Activated T-helper 1 cell treated with anti-CD3 and anti-CD28 coated beads, Interleukin-2, amount 50 U/mL, for 16 hours (primary cell): ENCODE measurements at regions not wholly inside any gene's neighbourhood (a gene's known extent, or its start where the extent isn't known, plus 50 kb on each side); places are given as distances from the start of the nearest gene placed in this dataset.
"Not testable (repeated sequence)": the region's sequence is repeated elsewhere in the genome, so short reads cannot be mapped to it uniquely, and the experiment has no call there.

Source experiments
- DNase-seq, 2 donors: peaks; one replicate each; pipeline ENCODE4 v3.0.0-alpha.2; 2020; ENCODE audit warnings: low read depth in 1 of 2, low spot score in 1 of 2

- DNase-seq, result no peak
Observed at GRCh38 chr10:81104494-81104893, 566.8 kb downstream of the SH2D4B start.

- DNase-seq, result no peak
Observed at GRCh38 chr10:81108516-81109199, 571.0 kb downstream of the SH2D4B start.

DNA sequence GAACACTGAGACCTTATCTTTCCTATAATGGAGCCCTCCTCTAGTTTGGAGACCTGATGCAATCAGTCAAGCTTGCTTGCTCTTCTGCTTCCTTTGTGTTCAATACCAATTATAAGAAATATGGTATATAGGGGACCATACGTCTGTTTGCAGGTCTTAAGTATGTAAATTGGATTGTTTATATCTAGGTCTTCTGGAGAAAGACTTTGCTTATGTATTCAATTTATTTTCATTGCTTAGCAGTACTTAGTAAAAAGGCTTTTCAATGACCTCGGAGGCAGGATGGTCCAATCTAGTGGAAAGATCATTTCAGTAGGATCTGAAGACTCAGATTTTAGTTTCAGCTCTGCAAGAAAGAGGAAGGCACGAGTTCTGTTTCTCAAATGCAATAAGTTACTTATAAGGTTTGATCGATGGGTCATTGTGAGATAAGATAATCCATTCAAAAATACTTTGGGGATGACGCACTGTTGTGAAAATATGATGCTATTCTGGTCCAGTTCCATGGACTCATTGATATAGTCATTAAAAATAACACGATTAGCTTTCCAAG lies 571.6 kb downstream of the SH2D4B start:
- no peak for DNase-seq

GRCh38 chr10:81116201-81116600 lies 578.5 kb downstream of the SH2D4B start:
- no peak for DNase-seq

DNA sequence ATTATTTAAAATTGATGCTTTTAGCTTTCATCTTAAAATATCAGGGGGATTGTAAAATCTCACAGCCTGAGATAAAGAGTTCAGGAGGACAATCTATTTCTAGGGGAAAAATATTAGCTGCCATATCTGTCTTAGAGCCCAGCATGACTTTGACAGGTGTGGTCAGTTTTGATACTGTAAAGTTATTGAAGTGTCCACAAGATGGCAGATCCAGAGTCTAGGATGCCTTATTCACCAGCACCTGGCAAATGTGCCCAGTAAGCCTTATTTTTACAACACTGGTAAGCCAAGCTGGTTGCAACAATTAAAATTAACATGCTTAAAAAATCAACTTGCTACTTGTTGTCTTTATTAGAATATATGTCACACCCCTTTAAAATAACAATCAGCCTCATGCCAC lies 579.3 kb downstream of the SH2D4B start:
- DNase-seq, result no peak

DNA sequence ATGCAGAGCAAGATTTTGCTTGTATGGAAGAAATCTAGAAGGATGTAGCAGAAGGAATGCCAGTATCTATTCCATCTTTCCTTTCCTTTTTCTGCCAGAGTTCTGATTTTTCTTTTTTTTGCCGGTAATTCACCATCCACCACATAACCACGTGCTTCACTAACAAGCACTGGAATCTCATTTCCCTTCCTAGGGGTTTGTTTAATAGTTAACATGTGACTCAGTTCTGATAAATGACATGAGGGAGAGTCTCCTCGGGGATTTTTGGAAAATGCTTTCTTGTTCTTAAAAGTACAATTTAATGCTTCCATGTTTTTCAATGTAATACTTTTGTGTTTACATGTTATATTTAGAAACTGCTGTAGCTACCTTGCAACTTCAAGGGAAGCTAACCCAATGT lies 590.2 kb downstream of the SH2D4B start:
- DNase-seq, result no peak

GRCh38 chr10:81130014-81130413 lies 592.3 kb downstream of the SH2D4B start:
- DNase-seq, result no peak

DNA sequence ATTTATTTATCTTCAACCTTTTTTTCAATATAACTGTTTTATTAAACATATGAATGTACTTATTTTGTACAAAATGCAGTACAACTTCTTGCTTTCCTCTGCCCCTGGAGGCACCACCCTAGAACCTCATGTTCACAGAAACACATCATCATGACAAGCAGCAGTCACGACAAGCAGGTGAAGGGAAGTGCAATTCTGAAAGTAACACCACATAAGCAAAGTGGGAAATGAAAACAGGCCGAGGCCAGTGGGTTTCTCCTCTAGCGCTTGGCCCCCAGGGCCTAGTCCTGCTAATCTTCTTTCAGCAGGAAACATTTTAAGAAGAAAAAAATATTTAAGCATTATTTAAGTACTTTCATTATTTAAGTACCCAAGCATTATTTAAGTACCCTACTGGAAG lies 598.1 kb downstream of the SH2D4B start:
- DNase-seq, result no peak

DNA sequence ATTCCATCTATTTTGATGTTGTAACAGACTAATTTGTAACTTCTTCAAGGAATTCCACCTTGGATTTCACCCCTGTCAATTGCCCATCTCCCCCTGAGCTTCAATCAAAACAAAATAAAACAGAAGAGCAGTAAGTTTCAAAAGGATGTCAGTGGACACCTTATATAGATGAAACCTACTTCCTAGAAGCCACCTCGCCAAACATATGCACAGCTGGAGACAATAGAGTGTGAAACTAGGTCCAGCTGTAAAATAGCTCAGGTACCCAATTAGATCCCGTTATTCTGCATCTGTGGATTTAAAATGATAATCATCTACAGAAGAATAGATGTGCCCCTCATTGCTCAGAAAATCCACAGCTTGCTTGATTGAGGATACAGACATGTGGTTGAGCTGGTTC lies 598.6 kb downstream of the SH2D4B start:
- DNase-seq, result no peak

- no peak for DNase-seq
Observed at GRCh38 chr10:81145975-81146374, 608.3 kb downstream of the SH2D4B start.

- no peak for DNase-seq
Observed at GRCh38 chr10:81146436-81146835, 608.7 kb downstream of the SH2D4B start.

GRCh38 chr10:81152656-81153055 lies 615.0 kb downstream of the SH2D4B start:
- no peak for DNase-seq

- DNase-seq, result no peak
Observed at GRCh38 chr10:81157681-81158080, 620.0 kb downstream of the SH2D4B start.

DNA sequence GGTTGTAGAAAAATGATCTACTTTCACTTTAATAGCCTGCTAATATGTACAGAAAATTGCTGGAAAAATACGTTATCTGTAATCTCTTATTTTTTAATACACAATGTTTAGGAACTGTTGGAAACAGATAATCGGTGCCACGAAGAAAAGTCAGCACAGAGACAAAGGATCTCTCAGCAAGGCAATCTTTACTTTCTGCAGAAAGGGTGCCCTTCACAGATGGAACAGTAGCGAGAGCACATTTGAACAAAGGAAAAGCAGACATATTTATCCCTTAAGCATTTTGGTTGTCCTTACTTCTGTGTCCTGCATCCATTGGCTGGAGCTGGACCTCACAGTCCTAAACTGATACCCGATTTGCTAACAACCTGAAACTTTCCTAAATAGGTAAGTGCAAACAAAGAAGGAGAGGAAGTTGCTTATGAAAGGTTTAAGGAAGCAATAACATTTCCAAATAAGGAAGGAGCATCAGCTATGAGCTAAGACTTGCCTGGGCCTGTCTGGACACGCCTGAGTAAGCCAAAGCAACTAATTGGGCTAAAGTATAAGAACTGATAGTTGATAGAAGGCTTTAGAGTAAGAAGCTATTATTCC lies 640.0 kb downstream of the SH2D4B start:
- no peak for DNase-seq

DNA sequence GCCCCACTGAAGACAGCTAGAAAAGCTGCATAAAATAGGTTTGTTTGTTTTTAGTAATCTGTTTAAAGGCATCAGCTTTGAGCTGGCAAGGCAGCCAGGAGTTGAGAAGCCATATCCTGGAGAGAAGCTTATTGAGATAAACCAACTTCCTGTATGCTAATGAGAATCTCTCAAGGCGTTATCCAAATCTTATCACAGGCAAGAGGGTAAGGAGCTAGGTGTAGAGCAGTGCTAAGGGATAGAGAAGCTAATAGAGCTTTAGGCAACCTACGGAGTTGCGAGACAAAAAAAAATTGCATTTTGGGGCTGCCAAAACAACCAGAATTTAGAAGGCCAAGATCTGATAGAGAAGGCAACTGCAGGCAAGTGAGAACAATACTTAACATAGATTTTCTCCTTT lies 641.6 kb downstream of the SH2D4B start:
- DNase-seq, result no peak

DNA sequence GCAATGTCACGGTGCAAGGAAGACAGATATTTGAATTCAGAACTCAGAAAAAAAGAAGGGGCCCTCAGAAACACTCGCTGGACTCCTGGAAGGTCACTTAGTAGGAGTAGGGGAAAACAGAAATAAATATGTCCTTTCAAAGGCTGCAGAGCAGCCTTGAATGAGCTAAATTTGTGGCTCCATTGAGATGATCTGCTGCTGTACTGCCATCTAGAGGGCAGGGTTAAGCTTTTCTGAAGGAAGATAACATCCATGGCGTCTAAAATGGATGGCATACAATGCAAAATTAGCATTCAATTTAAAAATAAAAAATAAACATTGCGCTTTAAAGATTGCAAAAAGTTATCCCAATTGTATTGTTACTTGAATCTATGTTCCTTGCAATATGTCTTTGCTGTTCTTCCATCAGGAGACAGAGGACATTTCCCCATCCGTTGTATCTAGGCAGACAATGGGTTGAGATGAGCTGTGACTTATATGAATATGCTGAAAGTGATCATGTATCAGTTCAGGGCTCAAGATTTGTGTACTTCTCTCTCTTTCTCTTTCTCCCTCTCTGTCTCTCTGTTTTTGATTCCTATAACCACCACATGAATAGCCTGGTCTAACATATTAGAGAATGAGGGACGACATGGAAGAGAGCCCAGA lies 642.2 kb downstream of the SH2D4B start:
- DNase-seq, result no peak

GRCh38 chr10:81182296-81182695 lies 644.6 kb downstream of the SH2D4B start:
- DNase-seq, result no peak

DNA sequence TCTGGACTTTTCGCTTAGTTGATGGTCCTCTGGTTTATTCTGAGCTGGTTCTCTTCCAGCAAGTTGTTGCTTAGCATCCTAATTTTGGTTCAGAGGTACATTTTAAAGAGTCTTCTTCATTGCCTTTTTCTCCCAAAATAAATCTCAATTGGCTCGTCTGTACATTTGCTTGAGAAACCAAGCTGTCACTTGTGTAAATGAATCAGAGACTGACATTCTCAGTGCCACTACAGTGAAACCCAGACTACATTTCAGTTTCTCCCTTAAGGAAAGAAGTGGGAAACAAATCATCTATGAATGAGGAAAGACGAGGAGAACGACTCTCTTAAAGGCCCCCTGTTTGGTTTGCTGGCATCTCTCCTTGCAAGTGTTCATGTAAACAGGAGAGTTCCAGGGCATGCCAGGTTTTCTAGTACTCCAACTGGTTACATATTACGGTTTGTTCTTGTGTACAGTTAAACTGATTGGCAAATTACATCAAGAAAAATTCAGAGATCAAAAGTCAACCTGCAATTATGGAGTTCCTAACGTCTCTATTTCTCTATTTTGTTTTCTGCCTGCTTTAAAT lies 654.6 kb downstream of the SH2D4B start:
- no peak for DNase-seq

- DNase-seq, result no peak
Observed at GRCh38 chr10:81200801-81201200, 663.1 kb downstream of the SH2D4B start.

DNA sequence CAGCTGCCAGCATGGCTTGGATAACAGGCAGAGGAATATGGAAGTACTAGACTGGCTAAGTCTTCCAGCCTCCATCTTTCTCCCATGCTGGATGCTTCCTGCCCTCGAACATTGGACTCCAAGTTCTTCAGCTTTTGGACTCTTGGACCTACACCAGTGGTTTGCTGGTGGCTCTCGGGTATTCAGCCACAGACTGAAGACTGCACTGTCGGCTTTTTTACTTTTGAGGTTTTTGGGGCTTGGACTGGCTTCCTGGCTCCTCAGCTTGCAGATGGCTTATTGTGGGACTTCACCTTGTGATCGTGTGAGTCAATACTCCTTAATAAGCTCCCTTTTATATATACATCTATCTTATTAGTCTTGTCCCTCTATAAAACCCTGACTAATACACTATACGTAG lies 667.6 kb upstream of the NRG3 start:
- not testable (repeated sequence) for DNase-seq

DNA sequence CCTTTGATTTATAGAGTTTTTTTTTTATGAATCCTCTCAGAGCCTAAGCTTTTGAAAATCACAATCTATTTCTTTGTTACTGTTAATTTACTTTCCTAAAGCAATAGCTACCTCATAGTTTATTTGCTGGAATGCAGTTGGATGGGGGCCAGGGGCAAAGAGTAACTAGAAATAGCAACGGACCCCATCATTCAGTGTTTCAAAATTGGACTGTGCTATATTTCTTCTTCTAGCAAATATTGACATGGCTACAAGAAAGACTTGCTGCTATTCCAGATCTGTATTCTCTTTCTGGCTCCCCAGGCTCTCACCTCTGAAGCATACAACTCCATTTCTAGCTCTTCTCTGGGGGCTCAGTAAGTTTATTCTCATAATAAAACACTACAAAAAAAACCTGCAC lies 661.6 kb upstream of the NRG3 start:
- DNase-seq, result no peak

DNA sequence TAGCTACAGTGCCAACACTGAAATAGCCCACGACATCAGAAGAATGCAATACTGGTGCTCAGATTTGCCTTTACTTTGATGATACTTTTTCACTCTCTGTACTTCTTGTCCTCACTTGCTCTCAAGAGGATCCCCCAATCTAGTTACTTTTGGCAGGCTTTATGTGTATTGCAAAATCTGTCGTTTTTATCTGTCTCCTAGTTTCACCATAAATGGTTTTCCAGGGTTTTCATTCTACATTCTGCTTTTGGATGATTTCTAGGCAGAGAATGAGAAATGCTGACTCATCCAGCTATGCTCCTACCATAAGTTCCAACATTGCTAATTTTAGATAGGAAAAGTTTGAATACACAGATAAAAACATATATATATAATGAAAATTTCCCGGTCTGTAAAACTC lies 659.5 kb upstream of the NRG3 start:
- DNase-seq, result no peak
